SJSA1 (cell line): ENCODE measurements at regions not wholly inside any gene's neighbourhood (a gene's known extent, or its start where the extent isn't known, plus 50 kb on each side); places are given as distances from the start of the nearest gene placed in this dataset.

ENCODE experiments used
- DNase-seq, 2 experiments: peaks; one replicate each; pipeline ENCODE4 v3.0.0-alpha.2; 2015 to 2020; ENCODE audit warnings: low spot score in 2 of 2, low read depth in 1 of 2
- H3K27ac ChIP-seq: fragments of 250-450 bp; sonication (Bioruptor Pico); 2 replicates; pipeline ENCODE4 v1.5.1; 2020; ENCODE audit warnings: mild to moderate bottlenecking, moderate library complexity
- H3K27me3 ChIP-seq: fragments of 250-450 bp; sonication (Bioruptor Pico); replicated peaks from 2 replicates; pipeline ENCODE4 v1.5.1; 2020; ENCODE audit warnings: mild to moderate bottlenecking, moderate library complexity
- H3K36me3 ChIP-seq: fragments of 250-450 bp; sonication (Bioruptor Pico); 2 replicates; pipeline ENCODE4 v1.5.1; 2020; ENCODE audit warnings: mild to moderate bottlenecking
- H3K4me1 ChIP-seq: fragments of 250-450 bp; sonication (Bioruptor Pico); replicated peaks from 2 replicates; pipeline ENCODE4 v1.6.1; 2021; ENCODE audit warnings: mild to moderate bottlenecking
- H3K4me3 ChIP-seq: fragments of 250-450 bp; sonication (Bioruptor Pico); 2 replicates; pipeline ENCODE4 v1.5.1; 2020; ENCODE audit warnings: mild to moderate bottlenecking
- H3K9me3 ChIP-seq: fragments of 250-450 bp; sonication (Bioruptor Pico); replicated peaks from 2 replicates; pipeline ENCODE4 v1.5.1; 2020; ENCODE audit warnings: mild to moderate bottlenecking

- Histone ChIP-seq H3K36me3 (no peaks in the 10 kb centered on the region), H3K4me1 (no peaks in the 10 kb centered on the region), H3K27me3 (no peaks in the 10 kb centered on the region), H3K4me3 (no peak overlapping the region), H3K9me3 (no peaks in the 10 kb centered on the region; the same call in 1 of the 2 replicates), H3K27ac (no peak overlapping the region)
- no peak for DNase-seq
Measured at GRCh38 chr1:78231477-78231876, 185.7 kb downstream of the GIPC2 start.

- H3K9me3 ChIP-seq, result no peaks in the 10 kb centered on the region; the same call in 1 of the 2 replicates
- no peak for DNase-seq
- no peak overlapping the region for H3K27ac ChIP-seq
- no peaks in the 10 kb centered on the region for H3K27me3 ChIP-seq
- H3K36me3 ChIP-seq, result no peaks in the 10 kb centered on the region
- no peaks in the 10 kb centered on the region for H3K4me1 ChIP-seq
- H3K4me3 ChIP-seq, result no peak overlapping the region
Measured at GRCh38 chr1:78231894-78232293, 186.1 kb downstream of the GIPC2 start.

GRCh38 chr1:78232630-78233029, 186.9 kb downstream of the GIPC2 start:
- no peak overlapping the region for H3K27ac ChIP-seq
- no peak for DNase-seq
- H3K36me3 ChIP-seq, result no peaks in the 10 kb centered on the region
- H3K27me3 ChIP-seq, result no peaks in the 10 kb centered on the region
- no peaks in the 10 kb centered on the region for H3K4me1 ChIP-seq
- no peak overlapping the region for H3K4me3 ChIP-seq
- H3K9me3 ChIP-seq, result no peaks in the 10 kb centered on the region

GRCh38 chr1:78234496-78234895, 188.7 kb downstream of the GIPC2 start:
- H3K9me3 ChIP-seq, result no peaks in the 10 kb centered on the region
- DNase-seq, result no peak
- no peak overlapping the region for H3K27ac ChIP-seq
- no peaks in the 10 kb centered on the region for H3K4me1 ChIP-seq
- H3K36me3 ChIP-seq, result no peaks in the 10 kb centered on the region
- no peak overlapping the region for H3K4me3 ChIP-seq
- no peaks in the 10 kb centered on the region for H3K27me3 ChIP-seq

GRCh38 chr1:78236716-78237115, 190.9 kb downstream of the GIPC2 start:
- 0 out of 2 replicates have a peak, but pooled peaks cover 2% of the 10 kb centered on the region for H3K9me3 ChIP-seq
- H3K4me3 ChIP-seq, result no peak overlapping the region
- H3K27ac ChIP-seq, result no peak overlapping the region
- H3K27me3 ChIP-seq, result no peaks in the 10 kb centered on the region
- no peaks in the 10 kb centered on the region for H3K36me3 ChIP-seq
- no peak for DNase-seq
- peaks cover 16% of the 10 kb centered on the region for H3K4me1 ChIP-seq

- H3K27ac ChIP-seq, result no peak overlapping the region
- no peaks in the 10 kb centered on the region for H3K36me3 ChIP-seq
- H3K27me3 ChIP-seq, result no peaks in the 10 kb centered on the region
- DNase-seq, result no peak
- H3K4me1 ChIP-seq, result peaks cover 17% of the 10 kb centered on the region
- 0 out of 2 replicates have a peak, but pooled peaks cover 2% of the 10 kb centered on the region for H3K9me3 ChIP-seq
- no peak overlapping the region for H3K4me3 ChIP-seq
Measured at GRCh38 chr1:78237364-78237916, 191.7 kb downstream of the GIPC2 start.

GRCh38 chr1:78240191-78240590, 194.4 kb downstream of the GIPC2 start:
- Histone ChIP-seq H3K4me3 (no peak overlapping the region), H3K27me3 (no peaks in the 10 kb centered on the region), H3K27ac (peak overlapping the region; percentile 51), H3K36me3 (no peaks in the 10 kb centered on the region), H3K9me3 (0 out of 2 replicates have a peak, but pooled peaks cover 2% of the 10 kb centered on the region), H3K4me1 (peaks cover 17% of the 10 kb centered on the region)
- no peak for DNase-seq

- Histone ChIP-seq H3K27me3 (no peaks in the 10 kb centered on the region), H3K4me1 (peaks cover 17% of the 10 kb centered on the region), H3K4me3 (no peak overlapping the region), H3K27ac (peak overlapping the region; percentile 51), H3K9me3 (0 out of 2 replicates have a peak, but pooled peaks cover 2% of the 10 kb centered on the region), H3K36me3 (no peaks in the 10 kb centered on the region)
- DNase-seq, result peak; percentile 69 to 70
Measured at GRCh38 chr1:78240755-78241154, 195.0 kb downstream of the GIPC2 start.

GRCh38 chr1:78247079-78247478, 201.3 kb downstream of the GIPC2 start:
- Histone ChIP-seq H3K4me3 (no peak overlapping the region), H3K36me3 (no peaks in the 10 kb centered on the region), H3K27ac (no peak overlapping the region), H3K27me3 (no peaks in the 10 kb centered on the region), H3K4me1 (peaks cover 5% of the 10 kb centered on the region; the same call in 1 of the 2 replicates), H3K9me3 (no peaks in the 10 kb centered on the region)
- DNase-seq, result no peak

GRCh38 chr1:78250201-78250600, 204.4 kb downstream of the GIPC2 start:
- H3K4me3 ChIP-seq, result no peak overlapping the region
- peaks cover 9% of the 10 kb centered on the region for H3K4me1 ChIP-seq
- no peaks in the 10 kb centered on the region for H3K27me3 ChIP-seq
- DNase-seq, result no peak
- no peak overlapping the region for H3K27ac ChIP-seq
- H3K9me3 ChIP-seq, result no peaks in the 10 kb centered on the region
- H3K36me3 ChIP-seq, result no peaks in the 10 kb centered on the region

GRCh38 chr1:78254517-78254916, 208.8 kb downstream of the GIPC2 start:
- H3K27ac ChIP-seq, result no peak overlapping the region
- H3K36me3 ChIP-seq, result no peaks in the 10 kb centered on the region
- H3K4me3 ChIP-seq, result no peak overlapping the region
- no peaks in the 10 kb centered on the region for H3K9me3 ChIP-seq
- no peak for DNase-seq
- H3K4me1 ChIP-seq, result peaks cover 14% of the 10 kb centered on the region
- no peaks in the 10 kb centered on the region for H3K27me3 ChIP-seq

- Histone ChIP-seq H3K36me3 (no peaks in the 10 kb centered on the region), H3K27ac (no peak overlapping the region), H3K27me3 (no peaks in the 10 kb centered on the region), H3K4me3 (no peak overlapping the region), H3K4me1 (peaks cover 14% of the 10 kb centered on the region), H3K9me3 (no peaks in the 10 kb centered on the region)
- no peak for DNase-seq
Measured at GRCh38 chr1:78255383-78255782, 209.6 kb downstream of the GIPC2 start.

- DNase-seq, result no peak
- Histone ChIP-seq H3K4me1 (peaks cover 11% of the 10 kb centered on the region), H3K36me3 (no peaks in the 10 kb centered on the region), H3K27ac (no peak overlapping the region), H3K9me3 (no peaks in the 10 kb centered on the region), H3K4me3 (no peak overlapping the region), H3K27me3 (no peaks in the 10 kb centered on the region)
Measured at GRCh38 chr1:78255846-78256245, 210.1 kb downstream of the GIPC2 start.

- Histone ChIP-seq H3K9me3 (no peaks in the 10 kb centered on the region; the same call in 1 of the 2 replicates), H3K4me1 (no peaks in the 10 kb centered on the region), H3K27me3 (no peaks in the 10 kb centered on the region), H3K4me3 (no peak overlapping the region), H3K27ac (no peak overlapping the region), H3K36me3 (no peaks in the 10 kb centered on the region)
- no peak for DNase-seq
Measured at GRCh38 chr1:78263459-78263858, 217.7 kb downstream of the GIPC2 start.

- Histone ChIP-seq H3K27ac (no peak overlapping the region), H3K4me3 (no peak overlapping the region), H3K36me3 (no peaks in the 10 kb centered on the region), H3K27me3 (no peaks in the 10 kb centered on the region), H3K9me3 (no peaks in the 10 kb centered on the region; the same call in 1 of the 2 replicates), H3K4me1 (no peaks in the 10 kb centered on the region)
- DNase-seq, result no peak
Measured at GRCh38 chr1:78263946-78264345, 218.2 kb downstream of the GIPC2 start.
